GM12892 (cell line): ENCODE measurements at regions not wholly inside any gene's neighbourhood (a gene's known extent, or its start where the extent isn't known, plus 50 kb on each side); places are given as distances from the start of the nearest gene placed in this dataset.

ENCODE experiments used
- POLR2A ChIP-seq: IDR thresholded peaks from 2 replicates; pipeline ENCODE4 v1.6.1; 2011; ENCODE audit warnings: low read depth, low read length, control low read depth
- POLR2AphosphoS5 ChIP-seq: IDR thresholded peaks from 2 replicates; pipeline ENCODE4 v1.6.1; 2011; ENCODE audit warnings: low read depth, low read length, control low read depth

DNA sequence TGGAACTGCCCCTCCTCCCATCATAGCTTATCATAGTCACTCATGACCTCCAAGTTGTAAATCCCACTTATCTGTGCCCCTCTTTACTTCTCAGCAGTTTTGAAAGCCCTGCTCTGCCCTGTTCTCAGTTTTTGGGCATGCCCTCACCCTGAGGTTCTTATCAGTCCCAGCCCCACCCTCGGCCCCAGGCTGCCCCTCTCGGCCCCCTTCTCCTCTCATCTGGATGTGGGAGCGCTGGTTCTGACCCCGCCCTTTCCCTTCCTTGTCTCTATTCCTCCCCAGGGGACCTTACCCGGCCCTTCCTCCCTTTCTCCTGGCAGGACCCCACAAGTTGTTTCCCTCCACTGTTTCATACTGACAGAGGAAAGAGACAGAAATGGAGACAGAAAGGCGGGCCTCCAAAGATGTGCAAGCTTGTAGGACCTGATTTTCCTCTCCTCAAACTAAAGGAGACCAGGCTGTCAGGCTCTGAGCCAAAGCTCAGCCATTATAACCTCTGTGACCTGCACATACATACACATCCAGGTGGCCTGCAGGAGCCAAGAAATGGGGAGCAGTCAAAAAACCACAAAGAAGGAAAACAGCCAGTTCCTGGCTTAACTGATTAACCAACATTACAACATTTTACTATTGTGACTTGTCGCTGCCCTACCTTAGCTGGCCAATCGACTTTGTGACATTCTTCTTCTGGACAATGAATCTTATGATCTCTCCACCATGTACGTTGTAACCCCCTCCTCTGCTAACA is 171.0 kb upstream of the HS6ST1 start:
- no peak for TF ChIP-seq POLR2A
- no peak for TF ChIP-seq POLR2AphosphoS5
